Keratinocyte (primary cell): ENCODE measurements at regions not wholly inside any gene's neighbourhood (a gene's known extent, or its start where the extent isn't known, plus 50 kb on each side); places are given as distances from the start of the nearest gene placed in this dataset.

Experiments
- EZH2 ChIP-seq: IDR thresholded peaks from one replicate; pipeline ENCODE4 v1.6.1; 2012; ENCODE audit warnings: inconsistent platforms, mild to moderate bottlenecking, low read length, moderate library complexity
- TF ChIP-seq, protein P1 (sequence below), 3 experiments: IDR thresholded peaks in 1 of 3; conservative IDR thresholded peaks in 1 of 3; optimal IDR thresholded peaks in 1 of 3; 2 replicates in 2 of 3; 3 replicates in 1 of 3; pipeline versions ENCODE3 to v1.5.1; 2011; ENCODE audit warnings: low read length in 3 of 3, mild to moderate bottlenecking in 3 of 3, moderate library complexity in 2 of 3, control low read depth in 1 of 3, inconsistent platforms in 1 of 3; ENCODE audit not compliant: insufficient read depth in 2 of 3; ENCODE audit errors: extremely low read depth in 1 of 3

DNA sequence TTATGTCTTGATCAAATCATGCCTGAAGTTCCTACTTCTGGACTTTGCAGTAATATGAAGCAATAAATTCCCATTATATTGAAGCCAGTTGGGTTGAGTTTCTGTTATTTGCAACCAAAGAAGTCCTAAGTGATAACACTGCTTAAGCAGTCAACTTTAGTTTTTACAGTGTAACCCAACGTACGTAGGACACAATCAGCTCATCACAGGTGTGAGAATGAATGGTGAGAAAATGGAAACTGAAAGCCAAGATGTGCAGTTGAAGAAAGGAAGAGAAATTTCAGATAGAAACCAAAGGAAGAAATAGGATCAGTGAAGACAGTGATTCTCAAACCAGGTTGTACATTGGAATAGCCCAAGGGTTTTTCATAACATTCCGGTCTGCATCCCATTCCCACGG lies 211.4 kb upstream of the ZFP64 start:
- TF ChIP-seq, protein P1, sequence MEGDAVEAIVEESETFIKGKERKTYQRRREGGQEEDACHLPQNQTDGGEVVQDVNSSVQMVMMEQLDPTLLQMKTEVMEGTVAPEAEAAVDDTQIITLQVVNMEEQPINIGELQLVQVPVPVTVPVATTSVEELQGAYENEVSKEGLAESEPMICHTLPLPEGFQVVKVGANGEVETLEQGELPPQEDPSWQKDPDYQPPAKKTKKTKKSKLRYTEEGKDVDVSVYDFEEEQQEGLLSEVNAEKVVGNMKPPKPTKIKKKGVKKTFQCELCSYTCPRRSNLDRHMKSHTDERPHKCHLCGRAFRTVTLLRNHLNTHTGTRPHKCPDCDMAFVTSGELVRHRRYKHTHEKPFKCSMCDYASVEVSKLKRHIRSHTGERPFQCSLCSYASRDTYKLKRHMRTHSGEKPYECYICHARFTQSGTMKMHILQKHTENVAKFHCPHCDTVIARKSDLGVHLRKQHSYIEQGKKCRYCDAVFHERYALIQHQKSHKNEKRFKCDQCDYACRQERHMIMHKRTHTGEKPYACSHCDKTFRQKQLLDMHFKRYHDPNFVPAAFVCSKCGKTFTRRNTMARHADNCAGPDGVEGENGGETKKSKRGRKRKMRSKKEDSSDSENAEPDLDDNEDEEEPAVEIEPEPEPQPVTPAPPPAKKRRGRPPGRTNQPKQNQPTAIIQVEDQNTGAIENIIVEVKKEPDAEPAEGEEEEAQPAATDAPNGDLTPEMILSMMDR (optimal IDR thresholded peaks at IDR 0.05 in 1 of 3, IDR thresholded peaks at IDR 0.05 in 1 of 3, conservative IDR thresholded peaks at IDR 0.05 in 1 of 3; ENCODE audit: extremely low read depth in 1 of 3, insufficient read depth in 2 of 3, low read length in 3 of 3): no peak
- TF ChIP-seq EZH2: no peak
